ENCODE measurements at regions not wholly inside any gene's neighbourhood (a gene's known extent, or its start where the extent isn't known, plus 50 kb on each side); places are given as distances from the start of the nearest gene placed in this dataset.
A peak's percentile ranks its signal among the peaks of the same experiment; 100 is the strongest.

DNA sequence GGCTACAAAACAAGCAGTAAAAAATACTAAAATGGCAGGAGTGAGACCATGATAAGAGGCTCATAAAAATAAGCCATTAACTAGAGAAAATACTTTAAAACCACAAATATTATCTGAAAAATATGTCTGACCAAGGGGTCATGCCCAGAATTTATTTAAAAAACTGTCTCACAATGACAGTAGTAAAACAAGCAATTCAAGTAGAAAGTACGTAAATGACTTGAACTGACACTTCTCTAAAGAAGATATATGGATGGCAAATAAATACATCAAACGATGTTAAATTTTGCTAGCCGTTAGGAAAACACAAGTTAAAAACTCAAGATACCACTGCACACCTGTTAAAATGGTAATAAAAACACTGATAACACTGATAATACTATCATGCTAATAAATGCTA lies 353.9 kb upstream of the GRAMD2B start:
- H3K4me3 ChIP-seq (ENCODE audit: low read depth, low read length), result no peak overlapping the region
- TF ChIP-seq, protein P1, sequence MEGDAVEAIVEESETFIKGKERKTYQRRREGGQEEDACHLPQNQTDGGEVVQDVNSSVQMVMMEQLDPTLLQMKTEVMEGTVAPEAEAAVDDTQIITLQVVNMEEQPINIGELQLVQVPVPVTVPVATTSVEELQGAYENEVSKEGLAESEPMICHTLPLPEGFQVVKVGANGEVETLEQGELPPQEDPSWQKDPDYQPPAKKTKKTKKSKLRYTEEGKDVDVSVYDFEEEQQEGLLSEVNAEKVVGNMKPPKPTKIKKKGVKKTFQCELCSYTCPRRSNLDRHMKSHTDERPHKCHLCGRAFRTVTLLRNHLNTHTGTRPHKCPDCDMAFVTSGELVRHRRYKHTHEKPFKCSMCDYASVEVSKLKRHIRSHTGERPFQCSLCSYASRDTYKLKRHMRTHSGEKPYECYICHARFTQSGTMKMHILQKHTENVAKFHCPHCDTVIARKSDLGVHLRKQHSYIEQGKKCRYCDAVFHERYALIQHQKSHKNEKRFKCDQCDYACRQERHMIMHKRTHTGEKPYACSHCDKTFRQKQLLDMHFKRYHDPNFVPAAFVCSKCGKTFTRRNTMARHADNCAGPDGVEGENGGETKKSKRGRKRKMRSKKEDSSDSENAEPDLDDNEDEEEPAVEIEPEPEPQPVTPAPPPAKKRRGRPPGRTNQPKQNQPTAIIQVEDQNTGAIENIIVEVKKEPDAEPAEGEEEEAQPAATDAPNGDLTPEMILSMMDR (IDR thresholded peaks at IDR 0.05; ENCODE audit: insufficient read depth, low read length), result no peak
- DNase-seq (ENCODE audit: low read depth), result no peak

DNA sequence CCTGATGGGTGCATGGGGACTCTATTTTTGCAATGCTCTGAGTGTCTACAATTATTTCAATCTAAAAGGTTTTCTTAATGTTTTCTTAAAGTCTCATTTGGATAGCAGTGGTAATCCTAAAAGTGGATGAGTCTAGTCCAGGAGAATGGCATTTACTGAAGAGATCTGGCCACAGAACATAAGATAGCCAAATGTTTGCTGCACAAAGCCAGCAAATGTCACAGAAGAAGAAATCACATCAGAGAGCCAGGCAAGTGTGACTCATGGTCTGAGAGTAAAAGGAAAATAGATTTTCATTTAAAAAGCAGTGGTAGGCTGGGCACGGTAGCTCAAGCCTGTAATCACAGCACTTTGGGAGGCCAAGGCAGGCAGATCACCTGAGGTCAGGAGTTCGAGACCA lies 352.7 kb upstream of the GRAMD2B start:
- peak; percentile 68 for DNase-seq (ENCODE audit: low read depth)
- H3K4me3 ChIP-seq (ENCODE audit: low read depth, low read length), result no peak overlapping the region

DNA sequence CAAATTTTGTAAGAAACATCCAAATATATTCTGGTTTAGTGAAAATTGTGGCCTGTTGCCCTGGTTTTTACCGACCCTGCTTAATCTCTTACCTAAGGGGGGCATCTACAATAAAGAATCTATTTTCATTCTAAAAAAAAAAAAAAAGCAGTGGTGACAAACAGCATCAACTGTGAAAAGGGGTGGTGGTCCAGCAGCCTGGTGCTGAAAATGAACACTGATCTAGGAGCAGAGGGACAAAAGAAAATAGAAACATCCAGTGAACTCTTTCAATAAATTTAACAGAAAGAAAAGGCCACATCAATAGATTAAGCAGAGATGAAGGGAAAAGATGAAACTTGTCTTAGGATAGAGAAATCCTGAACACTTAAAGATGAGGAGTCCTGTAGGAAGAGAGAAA lies 348.7 kb upstream of the GRAMD2B start:
- DNase-seq (ENCODE audit: low read depth), result no peak
- TF ChIP-seq, protein P1 (IDR thresholded peaks at IDR 0.05; ENCODE audit: insufficient read depth, low read length), result no peak
- no peak overlapping the region for H3K4me3 ChIP-seq (ENCODE audit: low read depth, low read length)

More for the DNA sequence above, 352.7 kb upstream of the GRAMD2B start:
- TF ChIP-seq, protein P1 (IDR thresholded peaks at IDR 0.05; ENCODE audit: insufficient read depth, low read length), result no peak

DNA sequence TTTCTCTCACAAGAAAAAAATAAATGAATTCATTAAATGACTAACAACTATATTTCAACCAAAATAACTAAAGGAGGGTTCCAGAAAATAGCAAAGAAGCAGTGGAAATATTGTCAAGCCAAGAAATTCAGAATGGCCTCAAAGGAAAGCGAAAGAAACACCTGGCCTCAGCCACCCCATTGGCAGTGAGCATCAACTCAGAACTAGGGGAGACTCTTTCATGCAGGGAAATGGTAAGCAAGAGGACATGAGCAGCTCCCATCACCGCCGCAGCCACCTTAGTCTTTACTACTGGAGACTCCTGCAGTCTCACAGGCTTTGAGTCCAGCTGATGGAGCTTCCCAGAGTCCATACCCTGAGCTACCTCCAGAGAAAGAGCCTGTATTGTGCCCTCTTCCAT lies 343.9 kb upstream of the GRAMD2B start:
- TF ChIP-seq, protein P1 (IDR thresholded peaks at IDR 0.05; ENCODE audit: insufficient read depth, low read length), result no peak
- no peak for DNase-seq (ENCODE audit: low read depth)

DNA sequence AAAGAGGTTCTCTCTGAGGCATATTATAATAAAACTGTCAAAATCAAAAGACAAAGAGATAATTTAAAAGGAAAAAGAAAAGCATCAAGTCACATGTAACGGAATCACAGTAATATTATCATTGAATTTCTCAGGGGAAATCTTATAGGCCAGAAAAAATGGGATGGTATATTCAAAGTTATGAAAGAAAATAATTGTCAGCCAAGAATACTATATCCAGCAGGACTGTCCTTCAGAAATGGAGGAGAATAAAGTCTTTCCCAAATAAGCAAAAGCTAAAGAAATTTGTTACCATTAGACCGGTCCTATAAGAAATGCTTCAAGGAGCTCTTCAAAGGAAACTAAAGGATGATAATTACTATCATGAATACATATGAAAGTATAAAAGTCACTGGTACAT lies 342.0 kb upstream of the GRAMD2B start:
- H3K4me3 ChIP-seq (ENCODE audit: low read depth, low read length), result no peak overlapping the region
- no peak for DNase-seq (ENCODE audit: low read depth)
- TF ChIP-seq, protein P1 (IDR thresholded peaks at IDR 0.05; ENCODE audit: insufficient read depth, low read length), result no peak

More for the DNA sequence above, 343.9 kb upstream of the GRAMD2B start:
- no peak overlapping the region for H3K4me3 ChIP-seq (ENCODE audit: low read depth, low read length)

DNA sequence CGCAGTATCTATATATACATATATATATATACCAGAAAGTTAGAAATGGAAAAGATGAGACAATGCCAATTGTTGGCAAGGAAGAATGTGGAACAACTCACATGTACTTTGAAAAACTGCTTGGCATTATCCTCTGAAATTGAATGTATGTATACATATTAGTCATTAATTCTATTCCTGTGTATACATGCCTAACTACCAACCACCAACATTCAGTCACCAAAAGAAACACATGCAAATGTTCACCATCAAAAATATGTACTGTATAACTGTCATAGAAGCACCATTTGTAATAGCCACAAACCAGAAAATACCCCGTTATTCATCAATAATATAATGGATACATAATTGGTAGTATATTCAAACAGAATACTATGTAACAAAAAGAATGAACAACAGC lies 330.2 kb upstream of the GRAMD2B start:
- no peak for DNase-seq (ENCODE audit: low read depth)
- H3K4me3 ChIP-seq (ENCODE audit: low read depth, low read length), result no peak overlapping the region
- TF ChIP-seq, protein P1 (IDR thresholded peaks at IDR 0.05; ENCODE audit: insufficient read depth, low read length), result no peak

DNA sequence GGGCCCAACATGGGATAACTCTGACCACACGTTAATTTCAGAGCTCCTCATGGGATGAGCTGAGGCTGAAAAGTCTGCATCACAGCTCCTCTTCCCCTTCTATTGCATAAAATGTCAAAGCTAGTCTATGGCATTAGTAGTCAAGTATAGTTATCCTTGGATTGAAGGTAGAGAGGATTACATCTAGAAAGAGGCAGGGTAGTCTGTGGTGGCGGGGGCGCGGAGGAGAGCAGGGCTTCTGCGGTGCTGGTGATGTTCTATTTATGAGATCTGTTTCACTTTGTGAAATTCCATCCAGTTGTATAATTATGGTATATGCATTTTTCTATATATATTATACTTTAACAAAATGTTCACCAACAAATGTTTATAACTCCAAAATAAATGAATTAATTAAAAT lies 329.5 kb upstream of the GRAMD2B start:
- no peak overlapping the region for H3K4me3 ChIP-seq (ENCODE audit: low read depth, low read length)
- no peak for DNase-seq (ENCODE audit: low read depth)

More for the DNA sequence above, 329.5 kb upstream of the GRAMD2B start:
- TF ChIP-seq, protein P1 (IDR thresholded peaks at IDR 0.05; ENCODE audit: insufficient read depth, low read length), result no peak
